ENCODE measurements at regions not wholly inside any gene's neighbourhood (a gene's known extent, or its start where the extent isn't known, plus 50 kb on each side); places are given as distances from the start of the nearest gene placed in this dataset.

GRCh38 chr13:105343134-105343806 is 1192.2 kb downstream of the EFNB2 start:
- no peaks in the 10 kb centered on the region for H3K9me3 ChIP-seq (ENCODE audit: insufficient read depth, low read length)
- no peak overlapping the region for H3K4me2 ChIP-seq (ENCODE audit: low read length)
- TF ChIP-seq EZH2phosphoT487 (IDR thresholded peaks at IDR 0.05; ENCODE audit: low read depth), result no peak
- TF ChIP-seq, protein P1, sequence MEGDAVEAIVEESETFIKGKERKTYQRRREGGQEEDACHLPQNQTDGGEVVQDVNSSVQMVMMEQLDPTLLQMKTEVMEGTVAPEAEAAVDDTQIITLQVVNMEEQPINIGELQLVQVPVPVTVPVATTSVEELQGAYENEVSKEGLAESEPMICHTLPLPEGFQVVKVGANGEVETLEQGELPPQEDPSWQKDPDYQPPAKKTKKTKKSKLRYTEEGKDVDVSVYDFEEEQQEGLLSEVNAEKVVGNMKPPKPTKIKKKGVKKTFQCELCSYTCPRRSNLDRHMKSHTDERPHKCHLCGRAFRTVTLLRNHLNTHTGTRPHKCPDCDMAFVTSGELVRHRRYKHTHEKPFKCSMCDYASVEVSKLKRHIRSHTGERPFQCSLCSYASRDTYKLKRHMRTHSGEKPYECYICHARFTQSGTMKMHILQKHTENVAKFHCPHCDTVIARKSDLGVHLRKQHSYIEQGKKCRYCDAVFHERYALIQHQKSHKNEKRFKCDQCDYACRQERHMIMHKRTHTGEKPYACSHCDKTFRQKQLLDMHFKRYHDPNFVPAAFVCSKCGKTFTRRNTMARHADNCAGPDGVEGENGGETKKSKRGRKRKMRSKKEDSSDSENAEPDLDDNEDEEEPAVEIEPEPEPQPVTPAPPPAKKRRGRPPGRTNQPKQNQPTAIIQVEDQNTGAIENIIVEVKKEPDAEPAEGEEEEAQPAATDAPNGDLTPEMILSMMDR (IDR thresholded peaks at IDR 0.05; ENCODE audit: low read depth, low read length), result no peak
- H3K4me3 ChIP-seq (ENCODE audit: low read length), result no peak overlapping the region
- no peaks in the 10 kb centered on the region for H3K27me3 ChIP-seq (ENCODE audit: low read depth, low read length)
- H3K36me3 ChIP-seq (replicated peaks; ENCODE audit: low read depth, low read length), result no peaks in the 10 kb centered on the region
- H3K4me1 ChIP-seq (ENCODE audit: low read length), result no peaks in the 10 kb centered on the region
- H4K20me1 ChIP-seq (ENCODE audit: insufficient read depth, low read length), result no peaks in the 10 kb centered on the region
- H2AFZ ChIP-seq (ENCODE audit: low read depth, low read length), result no peak overlapping the region
- H3K27ac ChIP-seq (ENCODE audit: low read length), result no peak overlapping the region
- H3K9ac ChIP-seq (ENCODE audit: low read length), result no peak overlapping the region
- no peaks in the 10 kb centered on the region for H3K79me2 ChIP-seq (ENCODE audit: low read length)

- no peak for TF ChIP-seq EZH2phosphoT487 (IDR thresholded peaks at IDR 0.05; ENCODE audit: low read depth)
- TF ChIP-seq, protein P1 (IDR thresholded peaks at IDR 0.05; ENCODE audit: low read depth, low read length), result no peak
- no peak overlapping the region for H3K9ac ChIP-seq (ENCODE audit: low read length)
- no peak overlapping the region for H3K4me2 ChIP-seq (ENCODE audit: low read length)
- H2AFZ ChIP-seq (ENCODE audit: low read depth, low read length), result no peak overlapping the region
- H3K79me2 ChIP-seq (ENCODE audit: low read length), result no peaks in the 10 kb centered on the region
- no peak overlapping the region for H3K4me3 ChIP-seq (ENCODE audit: low read length)
- H3K9me3 ChIP-seq (ENCODE audit: insufficient read depth, low read length), result no peaks in the 10 kb centered on the region
- no peaks in the 10 kb centered on the region for H4K20me1 ChIP-seq (ENCODE audit: insufficient read depth, low read length)
- no peaks in the 10 kb centered on the region for H3K4me1 ChIP-seq (ENCODE audit: low read length)
- no peaks in the 10 kb centered on the region for H3K36me3 ChIP-seq (replicated peaks; ENCODE audit: low read depth, low read length)
- H3K27me3 ChIP-seq (ENCODE audit: low read depth, low read length), result no peaks in the 10 kb centered on the region
- no peak overlapping the region for H3K27ac ChIP-seq (ENCODE audit: low read length)
These were observed 1193.1 kb downstream of the EFNB2 start for GRCh38 chr13:105342281-105342820.

GRCh38 chr13:105341758-105342157 is 1193.7 kb downstream of the EFNB2 start:
- Histone ChIP-seq H2AFZ (ENCODE audit: low read depth, low read length) (no peak overlapping the region), H3K4me3 (ENCODE audit: low read length) (no peak overlapping the region), H4K20me1 (ENCODE audit: insufficient read depth, low read length) (no peaks in the 10 kb centered on the region), H3K9me3 (ENCODE audit: insufficient read depth, low read length) (no peaks in the 10 kb centered on the region), H3K36me3 (replicated peaks; ENCODE audit: low read depth, low read length) (no peaks in the 10 kb centered on the region), H3K79me2 (ENCODE audit: low read length) (no peaks in the 10 kb centered on the region), H3K4me2 (ENCODE audit: low read length) (no peak overlapping the region), H3K9ac (ENCODE audit: low read length) (no peak overlapping the region), H3K27me3 (ENCODE audit: low read depth, low read length) (no peaks in the 10 kb centered on the region), H3K4me1 (ENCODE audit: low read length) (no peaks in the 10 kb centered on the region), H3K27ac (ENCODE audit: low read length) (no peak overlapping the region)
- TF ChIP-seq, protein P1 (IDR thresholded peaks at IDR 0.05; ENCODE audit: low read depth, low read length), result no peak
- no peak for TF ChIP-seq EZH2phosphoT487 (IDR thresholded peaks at IDR 0.05; ENCODE audit: low read depth)

- Histone ChIP-seq H3K4me3 (ENCODE audit: low read length) (no peak overlapping the region), H3K4me1 (ENCODE audit: low read length) (no peaks in the 10 kb centered on the region), H3K9ac (ENCODE audit: low read length) (no peak overlapping the region), H3K9me3 (ENCODE audit: insufficient read depth, low read length) (no peaks in the 10 kb centered on the region), H3K79me2 (ENCODE audit: low read length) (no peaks in the 10 kb centered on the region), H4K20me1 (ENCODE audit: insufficient read depth, low read length) (no peaks in the 10 kb centered on the region), H2AFZ (ENCODE audit: low read depth, low read length) (no peak overlapping the region), H3K36me3 (replicated peaks; ENCODE audit: low read depth, low read length) (no peaks in the 10 kb centered on the region), H3K27me3 (ENCODE audit: low read depth, low read length) (no peaks in the 10 kb centered on the region), H3K27ac (ENCODE audit: low read length) (no peak overlapping the region), H3K4me2 (ENCODE audit: low read length) (no peak overlapping the region)
- TF ChIP-seq, protein P1 (IDR thresholded peaks at IDR 0.05; ENCODE audit: low read depth, low read length), result no peak
- TF ChIP-seq EZH2phosphoT487 (IDR thresholded peaks at IDR 0.05; ENCODE audit: low read depth), result no peak
These were observed 1194.2 kb downstream of the EFNB2 start for GRCh38 chr13:105341256-105341655.

All from OCI-LY3 (cell line).